ENCODE measurements at regions not wholly inside any gene's neighbourhood (a gene's known extent, or its start where the extent isn't known, plus 50 kb on each side); places are given as distances from the start of the nearest gene placed in this dataset.
"Not testable (repeated sequence)": the region's sequence is repeated elsewhere in the genome, so short reads cannot be mapped to it uniquely, and the experiment has no call there.

DNA sequence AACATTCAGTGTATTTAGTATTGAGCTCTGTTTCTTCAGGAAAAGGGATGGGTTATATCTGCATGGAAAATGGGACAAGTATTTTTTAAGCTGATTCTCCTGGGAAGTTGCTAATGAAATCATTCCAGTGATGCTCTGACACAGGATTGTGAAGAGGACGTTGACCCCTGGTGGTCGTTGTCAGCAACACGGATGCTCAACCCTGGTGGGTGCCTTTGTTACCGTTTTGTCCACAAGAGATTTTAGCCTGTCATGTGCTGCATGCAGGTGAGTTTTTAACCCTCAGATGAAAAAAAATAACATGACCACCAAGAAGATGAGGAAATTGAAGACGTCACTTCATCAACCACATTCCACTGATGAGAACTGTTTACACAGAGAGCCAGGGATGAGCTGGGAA lies 1186.1 kb downstream of the TMEM121 start:
- not testable (repeated sequence) for H3K4me1 ChIP-seq (ENCODE audit: control insufficient read depth in 1 of 2, insufficient read depth in 2 of 2, low read length in 2 of 2); H3K27ac ChIP-seq (ENCODE audit: low read length); H3K9me3 ChIP-seq (ENCODE audit: control insufficient read depth in 1 of 2, low read length in 2 of 2); H3K4me3 ChIP-seq (ENCODE audit: low read depth in 1 of 2, low read length in 2 of 2); H3K27me3 ChIP-seq (ENCODE audit: low read depth, low read length); H3K36me3 ChIP-seq (ENCODE audit: control insufficient read depth in 1 of 2, insufficient read depth in 2 of 2, low read length in 2 of 2)

DNA sequence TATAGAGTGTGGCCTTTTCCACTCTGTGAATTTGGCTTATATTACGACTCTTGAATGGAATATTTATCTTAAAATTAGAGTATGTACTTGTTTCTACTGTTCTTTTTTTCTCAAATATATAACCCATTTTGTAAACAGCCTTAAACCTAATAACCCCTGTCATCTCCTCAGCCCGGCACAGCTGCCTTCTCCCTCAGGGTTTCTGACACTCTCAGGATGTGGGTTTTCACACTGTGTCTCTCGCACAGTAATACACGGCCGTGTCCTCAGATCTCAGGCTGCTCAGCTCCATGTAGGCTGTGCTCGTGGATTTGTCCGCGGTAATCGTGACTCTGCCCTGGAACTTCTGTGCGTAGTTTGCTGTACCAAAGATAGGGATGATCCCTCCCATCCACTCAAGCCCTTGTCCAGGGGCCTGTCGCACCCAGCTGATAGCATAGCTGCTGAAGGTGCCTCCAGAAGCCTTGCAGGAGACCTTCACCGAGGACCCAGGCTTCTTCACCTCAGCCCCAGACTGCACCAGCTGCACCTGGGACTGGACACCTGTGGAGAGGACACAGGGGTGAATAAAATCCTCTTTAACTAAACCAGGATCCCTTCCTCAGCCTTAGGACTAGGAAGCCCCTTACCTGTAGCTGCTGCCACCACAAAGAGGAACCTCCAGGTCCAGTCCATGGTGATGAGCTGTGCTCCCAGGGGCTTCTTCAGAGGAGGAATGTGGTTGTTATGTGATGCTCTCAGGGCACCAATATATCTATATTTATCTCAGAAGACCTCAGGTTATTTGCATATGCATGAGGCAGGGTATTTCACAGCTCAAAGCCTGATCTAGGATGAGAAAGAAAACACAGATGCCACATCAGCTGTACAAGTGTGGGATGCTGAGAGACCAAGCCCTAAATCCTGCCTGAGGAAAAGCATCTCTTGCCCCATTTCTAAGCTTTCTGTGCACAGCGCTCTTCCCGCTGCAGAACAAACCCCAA lies 1188.4 kb downstream of the TMEM121 start:
- not testable (repeated sequence) for H3K9me3 ChIP-seq (ENCODE audit: control insufficient read depth in 1 of 2, low read length in 2 of 2); H3K27ac ChIP-seq (ENCODE audit: low read length); H3K4me1 ChIP-seq (ENCODE audit: control insufficient read depth in 1 of 2, insufficient read depth in 2 of 2, low read length in 2 of 2); H3K27me3 ChIP-seq (ENCODE audit: low read depth, low read length); H3K4me3 ChIP-seq (ENCODE audit: low read depth in 1 of 2, low read length in 2 of 2); H3K36me3 ChIP-seq (ENCODE audit: control insufficient read depth in 1 of 2, insufficient read depth in 2 of 2, low read length in 2 of 2)

DNA sequence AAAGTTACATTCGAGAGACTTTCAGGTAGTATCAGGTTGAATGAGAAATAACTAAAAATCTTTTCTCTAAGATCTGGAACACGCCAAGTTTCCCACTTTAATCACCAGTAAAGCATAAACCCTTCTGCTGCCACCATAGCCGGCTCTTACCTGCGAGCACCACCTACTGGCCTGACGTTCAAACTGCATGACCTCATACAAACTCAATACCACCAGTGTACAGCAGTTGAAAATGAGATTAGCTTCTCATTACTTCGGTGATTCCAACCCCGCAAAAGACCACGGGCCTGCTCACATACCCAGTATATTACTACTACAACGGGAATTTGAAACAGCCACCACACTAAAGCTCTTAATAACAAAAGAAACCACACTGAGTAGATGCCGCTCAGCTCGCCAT lies 1191.2 kb downstream of the TMEM121 start:
- H3K9me3 ChIP-seq (ENCODE audit: control insufficient read depth in 1 of 2, low read length in 2 of 2); H3K4me1 ChIP-seq (ENCODE audit: control insufficient read depth in 1 of 2, insufficient read depth in 2 of 2, low read length in 2 of 2); H3K27me3 ChIP-seq (ENCODE audit: low read depth, low read length): not testable (repeated sequence)

DNA sequence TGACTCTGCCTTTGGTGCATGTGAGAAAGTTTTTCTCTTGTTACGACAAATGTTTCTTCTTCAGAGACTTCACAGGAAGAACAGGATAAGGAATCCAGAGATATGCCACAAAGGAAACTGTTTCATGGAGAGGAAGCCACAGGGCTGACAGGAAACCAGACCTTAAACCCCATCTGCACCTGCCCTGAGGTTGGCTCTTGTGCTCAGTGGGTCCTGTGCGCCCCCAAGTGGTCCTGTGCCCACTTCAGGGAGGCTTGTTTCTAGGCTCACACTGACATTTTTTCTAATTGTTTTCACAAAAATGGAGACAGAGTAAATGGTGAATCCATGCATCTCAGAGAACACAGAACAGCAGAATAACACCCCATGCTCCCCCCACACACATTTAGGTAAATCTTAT lies 1193.5 kb downstream of the TMEM121 start:
- not testable (repeated sequence) for H3K27me3 ChIP-seq (ENCODE audit: low read depth, low read length); H3K36me3 ChIP-seq (ENCODE audit: control insufficient read depth in 1 of 2, insufficient read depth in 2 of 2, low read length in 2 of 2); H3K4me1 ChIP-seq (ENCODE audit: control insufficient read depth in 1 of 2, insufficient read depth in 2 of 2, low read length in 2 of 2); H3K4me3 ChIP-seq (ENCODE audit: low read depth in 1 of 2, low read length in 2 of 2); H3K9me3 ChIP-seq (ENCODE audit: control insufficient read depth in 1 of 2, low read length in 2 of 2); H3K27ac ChIP-seq (ENCODE audit: low read length)

More for the DNA sequence above, 1191.2 kb downstream of the TMEM121 start:
- not testable (repeated sequence) for H3K36me3 ChIP-seq (ENCODE audit: control insufficient read depth in 1 of 2, insufficient read depth in 2 of 2, low read length in 2 of 2); H3K4me3 ChIP-seq (ENCODE audit: low read depth in 1 of 2, low read length in 2 of 2); H3K27ac ChIP-seq (ENCODE audit: low read length)

DNA sequence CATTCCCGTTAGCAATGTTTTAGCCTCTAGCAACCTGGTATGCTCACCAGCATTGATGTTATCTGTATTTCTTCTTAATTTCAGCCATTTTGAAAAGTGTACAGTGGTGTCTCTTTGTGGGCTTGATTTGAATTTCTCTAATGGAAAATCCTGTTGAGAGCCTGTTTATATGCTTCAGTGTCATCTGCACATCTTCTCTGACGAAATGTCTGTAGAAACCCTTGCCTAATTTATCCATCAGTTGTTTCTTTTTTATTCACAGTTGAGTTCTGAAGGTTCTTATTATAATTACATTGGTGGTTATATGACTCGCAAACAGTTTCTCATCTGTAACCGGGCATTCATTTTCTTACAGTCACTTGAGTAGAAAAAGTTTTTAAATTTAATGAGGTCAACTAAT lies 1195.5 kb downstream of the TMEM121 start:
- not testable (repeated sequence) for H3K27ac ChIP-seq (ENCODE audit: low read length); H3K4me1 ChIP-seq (ENCODE audit: control insufficient read depth in 1 of 2, insufficient read depth in 2 of 2, low read length in 2 of 2); H3K27me3 ChIP-seq (ENCODE audit: low read depth, low read length); H3K9me3 ChIP-seq (ENCODE audit: control insufficient read depth in 1 of 2, low read length in 2 of 2); H3K4me3 ChIP-seq (ENCODE audit: low read depth in 1 of 2, low read length in 2 of 2); H3K36me3 ChIP-seq (ENCODE audit: control insufficient read depth in 1 of 2, insufficient read depth in 2 of 2, low read length in 2 of 2)

DNA sequence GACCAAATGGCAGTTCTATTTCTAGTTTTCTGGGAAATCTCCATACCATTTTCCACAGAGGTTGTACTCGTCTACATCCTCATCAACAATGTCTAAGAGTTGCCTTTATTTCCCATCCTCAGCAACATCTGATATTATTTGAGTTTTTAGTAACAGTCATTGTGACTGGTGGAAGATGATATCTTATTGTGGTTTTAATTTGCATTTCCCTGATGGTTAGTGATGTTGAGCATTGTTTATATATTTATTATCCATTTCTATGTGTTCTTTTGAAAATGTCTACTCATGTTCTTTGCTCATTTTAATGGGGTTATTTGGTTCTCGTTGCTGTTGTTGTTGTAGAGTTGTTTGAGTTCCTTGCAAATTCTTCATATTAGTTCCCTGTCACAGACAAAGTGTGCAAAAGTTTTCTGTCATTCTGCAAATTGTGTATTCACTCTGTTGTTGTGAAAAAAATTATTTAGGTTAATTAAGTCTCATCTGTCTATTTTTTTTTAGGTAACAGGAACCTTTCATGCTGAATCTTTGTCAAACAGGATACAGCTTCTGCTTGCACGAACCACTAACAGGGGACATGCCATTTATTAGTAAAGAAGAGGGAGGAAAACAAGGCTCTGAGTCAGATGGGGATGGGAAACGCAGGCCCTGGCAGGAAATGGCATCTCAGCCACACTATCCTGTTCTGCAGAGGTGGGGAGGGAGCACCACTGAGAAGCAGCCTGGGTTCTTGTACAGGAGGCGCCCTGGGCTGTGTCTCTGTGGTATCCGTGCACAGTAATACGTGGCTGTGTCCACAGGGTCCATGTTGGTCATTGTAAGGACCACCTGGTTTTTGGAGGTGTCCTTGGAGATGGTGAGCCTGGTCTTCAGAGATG lies 1196.7 kb downstream of the TMEM121 start:
- H3K36me3 ChIP-seq (ENCODE audit: control insufficient read depth in 1 of 2, insufficient read depth in 2 of 2, low read length in 2 of 2); H3K4me3 ChIP-seq (ENCODE audit: low read depth in 1 of 2, low read length in 2 of 2); H3K4me1 ChIP-seq (ENCODE audit: control insufficient read depth in 1 of 2, insufficient read depth in 2 of 2, low read length in 2 of 2); H3K9me3 ChIP-seq (ENCODE audit: control insufficient read depth in 1 of 2, low read length in 2 of 2); H3K27me3 ChIP-seq (ENCODE audit: low read depth, low read length); H3K27ac ChIP-seq (ENCODE audit: low read length): not testable (repeated sequence)

DNA sequence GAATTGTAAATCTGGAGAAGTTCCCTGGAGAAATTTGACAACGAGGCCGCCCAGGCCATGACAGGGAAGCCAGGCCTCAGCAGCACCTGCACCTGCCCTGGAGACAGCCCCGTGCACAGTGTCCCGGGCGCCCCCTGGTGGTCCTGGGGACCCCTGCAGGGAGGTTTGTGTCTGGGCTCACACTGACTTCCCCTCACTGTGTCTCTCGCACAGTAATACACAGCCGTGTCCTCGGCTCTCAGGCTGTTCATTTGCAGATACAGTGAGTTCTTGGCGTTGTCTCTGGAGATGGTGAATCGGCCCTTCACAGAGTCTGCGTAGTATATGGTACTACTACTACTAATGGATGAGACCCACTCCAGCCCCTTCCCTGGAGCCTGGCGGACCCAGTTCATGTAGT lies 1201.6 kb downstream of the TMEM121 start:
- H3K4me3 ChIP-seq (ENCODE audit: low read depth in 1 of 2, low read length in 2 of 2); H3K27ac ChIP-seq (ENCODE audit: low read length); H3K36me3 ChIP-seq (ENCODE audit: control insufficient read depth in 1 of 2, insufficient read depth in 2 of 2, low read length in 2 of 2); H3K4me1 ChIP-seq (ENCODE audit: control insufficient read depth in 1 of 2, insufficient read depth in 2 of 2, low read length in 2 of 2); H3K9me3 ChIP-seq (ENCODE audit: control insufficient read depth in 1 of 2, low read length in 2 of 2); H3K27me3 ChIP-seq (ENCODE audit: low read depth, low read length): not testable (repeated sequence)

DNA sequence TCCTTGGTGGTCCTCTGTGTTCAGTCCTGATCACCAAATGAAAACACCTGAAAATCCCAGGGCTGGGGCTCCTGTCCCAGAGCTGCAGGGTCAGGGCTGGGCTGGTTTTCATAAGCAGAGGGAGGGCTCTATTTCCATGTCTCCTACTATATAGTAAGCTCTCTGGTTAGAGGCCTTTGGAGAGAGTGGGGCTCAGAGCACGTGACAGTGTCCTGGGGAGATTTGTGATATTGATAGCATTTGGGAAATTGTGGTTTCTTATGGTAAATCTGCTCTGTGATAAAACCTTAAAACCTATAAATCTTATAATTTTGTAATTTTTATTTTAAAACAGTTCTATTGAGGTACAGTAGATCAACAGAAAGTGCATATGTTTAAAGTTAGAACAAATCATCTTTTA lies 1202.2 kb downstream of the TMEM121 start:
- Histone ChIP-seq H3K36me3 (ENCODE audit: control insufficient read depth in 1 of 2, insufficient read depth in 2 of 2, low read length in 2 of 2) (no peaks in the 10 kb centered on the region), H3K4me3 (ENCODE audit: low read depth in 1 of 2, low read length in 2 of 2) (no peak overlapping the region), H3K27ac (ENCODE audit: low read length) (no peak overlapping the region)

DNA sequence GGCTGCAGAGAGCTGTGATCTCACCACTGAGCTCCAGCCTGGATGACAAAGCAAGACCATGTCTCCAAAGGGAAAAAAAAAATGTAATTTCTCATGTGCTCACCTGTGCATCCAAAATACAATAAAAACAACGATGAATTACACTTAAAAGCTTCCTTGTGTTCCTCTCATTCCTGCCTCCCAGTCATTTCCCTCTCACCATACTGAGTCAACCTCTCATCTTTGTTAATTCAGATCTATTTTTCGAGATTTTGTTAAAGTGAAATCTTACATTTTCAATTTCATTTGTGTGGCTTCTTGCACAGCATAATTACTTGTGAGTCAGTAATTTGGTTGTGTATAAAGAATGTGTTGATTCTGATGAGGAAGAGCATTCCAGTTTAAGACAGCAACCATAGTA lies 1203.2 kb downstream of the TMEM121 start:
- H3K27me3 ChIP-seq (ENCODE audit: low read depth, low read length) = no peaks in the 10 kb centered on the region
- H3K4me1 ChIP-seq (ENCODE audit: control insufficient read depth in 1 of 2, insufficient read depth in 2 of 2, low read length in 2 of 2) = no peaks in the 10 kb centered on the region
- no peak overlapping the region for H3K4me3 ChIP-seq (ENCODE audit: low read depth in 1 of 2, low read length in 2 of 2)
- no peaks in the 10 kb centered on the region for H3K36me3 ChIP-seq (ENCODE audit: control insufficient read depth in 1 of 2, insufficient read depth in 2 of 2, low read length in 2 of 2)
- no peaks in the 10 kb centered on the region for H3K9me3 ChIP-seq (ENCODE audit: control insufficient read depth in 1 of 2, low read length in 2 of 2)
- no peak overlapping the region for H3K27ac ChIP-seq (ENCODE audit: low read length)

More for the DNA sequence above, 1202.2 kb downstream of the TMEM121 start:
- Histone ChIP-seq H3K27me3 (ENCODE audit: low read depth, low read length) (no peaks in the 10 kb centered on the region), H3K9me3 (ENCODE audit: control insufficient read depth in 1 of 2, low read length in 2 of 2) (no peaks in the 10 kb centered on the region), H3K4me1 (ENCODE audit: control insufficient read depth in 1 of 2, insufficient read depth in 2 of 2, low read length in 2 of 2) (no peaks in the 10 kb centered on the region)

DNA sequence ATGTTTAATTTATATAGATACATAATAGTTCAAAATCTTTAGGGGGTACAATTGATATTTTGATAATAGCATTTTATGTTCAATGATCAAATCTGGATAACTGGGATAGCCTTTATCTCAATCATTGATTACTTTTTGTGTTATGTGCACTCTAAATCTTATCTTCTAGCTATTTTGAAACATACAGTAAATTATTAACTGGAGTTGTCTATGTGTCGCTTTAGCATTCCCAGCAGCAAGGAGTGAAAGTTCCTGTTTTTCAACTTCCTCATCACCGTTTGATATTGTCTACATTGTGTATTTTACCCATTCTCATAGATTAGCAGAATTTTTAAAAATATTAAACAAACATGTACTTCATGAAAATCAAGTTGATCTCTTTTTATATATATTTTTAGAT lies 1207.4 kb downstream of the TMEM121 start:
- no peaks in the 10 kb centered on the region for H3K27me3 ChIP-seq (ENCODE audit: low read depth, low read length)
- H3K4me3 ChIP-seq (ENCODE audit: low read depth in 1 of 2, low read length in 2 of 2) = no peak overlapping the region
- H3K27ac ChIP-seq (ENCODE audit: low read length) = no peak overlapping the region
- H3K36me3 ChIP-seq (ENCODE audit: control insufficient read depth in 1 of 2, insufficient read depth in 2 of 2, low read length in 2 of 2) = no peaks in the 10 kb centered on the region
- H3K4me1 ChIP-seq (ENCODE audit: control insufficient read depth in 1 of 2, insufficient read depth in 2 of 2, low read length in 2 of 2) = no peaks in the 10 kb centered on the region
- no peaks in the 10 kb centered on the region for H3K9me3 ChIP-seq (ENCODE audit: control insufficient read depth in 1 of 2, low read length in 2 of 2)

DNA sequence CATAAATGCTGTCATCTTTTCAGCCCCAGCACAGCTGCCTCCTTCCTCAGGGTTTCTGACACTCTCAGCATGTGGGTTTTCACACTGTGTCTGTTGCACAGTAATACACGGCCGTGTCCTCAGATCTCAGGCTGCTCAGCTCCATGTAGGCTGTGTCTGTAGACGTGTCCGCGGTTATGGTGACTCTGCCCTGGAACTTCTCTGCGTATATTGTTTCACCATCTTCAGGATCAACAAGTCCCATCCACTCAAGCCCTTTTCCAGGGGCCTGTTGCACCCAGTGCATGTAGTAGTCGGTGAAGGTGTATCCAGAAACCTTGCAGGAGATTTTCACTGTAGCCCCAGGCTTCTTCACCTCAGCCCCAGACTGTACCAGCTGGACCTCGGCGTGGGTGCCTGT lies 1210.6 kb downstream of the TMEM121 start:
- no peak overlapping the region for H3K4me3 ChIP-seq (ENCODE audit: low read depth in 1 of 2, low read length in 2 of 2)
- no peaks in the 10 kb centered on the region for H3K4me1 ChIP-seq (ENCODE audit: control insufficient read depth in 1 of 2, insufficient read depth in 2 of 2, low read length in 2 of 2)
- no peaks in the 10 kb centered on the region for H3K36me3 ChIP-seq (ENCODE audit: control insufficient read depth in 1 of 2, insufficient read depth in 2 of 2, low read length in 2 of 2)
- H3K27me3 ChIP-seq (ENCODE audit: low read depth, low read length) = no peaks in the 10 kb centered on the region
- no peak overlapping the region for H3K27ac ChIP-seq (ENCODE audit: low read length)
- H3K9me3 ChIP-seq (ENCODE audit: control insufficient read depth in 1 of 2, low read length in 2 of 2) = no peaks in the 10 kb centered on the region

Data from muscle layer of duodenum (tissue), 2 donors.